Panc1 (cell line): ENCODE measurements at regions not wholly inside any gene's neighbourhood (a gene's known extent, or its start where the extent isn't known, plus 50 kb on each side); places are given as distances from the start of the nearest gene placed in this dataset.

Experiments
- POLR2AphosphoS5 ChIP-seq: IDR thresholded peaks from 2 replicates; pipeline ENCODE4 v1.6.1; 2012; ENCODE audit warnings: mild to moderate bottlenecking, low read depth, low read length, moderate library complexity
- SIN3A ChIP-seq: IDR thresholded peaks from 2 replicates; pipeline ENCODE4 v1.6.1; 2012; ENCODE audit warnings: low read depth, mild to moderate bottlenecking, low read length, moderate library complexity, borderline replicate concordance; ENCODE audit not compliant: insufficient read depth
- TF ChIP-seq, protein P1 (sequence below), 2 experiments: IDR thresholded peaks; 2 replicates each; pipeline ENCODE4 v1.6.1; 2011 to 2012; ENCODE audit warnings: low read depth in 2 of 2, control low read depth in 1 of 2, low read length in 1 of 2, mild to moderate bottlenecking in 1 of 2, moderate library complexity in 1 of 2; ENCODE audit not compliant: insufficient read depth in 1 of 2
- TF ChIP-seq, protein P2 (sequence below): fragments of 450-650 bp; IDR thresholded peaks from 2 replicates; pipeline ENCODE4 v1.5.1; 2017; ENCODE audit warnings: mild to moderate bottlenecking

DNA sequence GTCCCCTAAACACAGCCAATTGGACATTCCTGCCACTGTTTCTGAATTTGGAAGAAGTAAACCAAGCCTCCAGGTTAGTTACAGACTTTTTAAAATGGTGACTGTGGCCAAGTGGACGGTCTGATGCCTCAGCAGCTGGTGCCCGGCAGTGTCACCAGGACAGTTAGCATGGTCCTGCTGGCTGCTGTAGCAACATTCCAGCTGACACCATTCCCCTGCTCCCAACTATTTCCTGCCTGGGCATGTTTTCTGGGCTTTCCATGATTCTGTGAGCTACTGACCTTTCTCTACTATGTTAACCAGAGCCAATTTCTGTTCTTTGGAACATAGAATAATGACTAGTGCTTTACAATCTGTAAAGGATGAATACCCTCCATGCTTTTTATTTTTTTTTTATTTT, 95.0 kb downstream of the TLR5 start:
- TF ChIP-seq, protein P1, sequence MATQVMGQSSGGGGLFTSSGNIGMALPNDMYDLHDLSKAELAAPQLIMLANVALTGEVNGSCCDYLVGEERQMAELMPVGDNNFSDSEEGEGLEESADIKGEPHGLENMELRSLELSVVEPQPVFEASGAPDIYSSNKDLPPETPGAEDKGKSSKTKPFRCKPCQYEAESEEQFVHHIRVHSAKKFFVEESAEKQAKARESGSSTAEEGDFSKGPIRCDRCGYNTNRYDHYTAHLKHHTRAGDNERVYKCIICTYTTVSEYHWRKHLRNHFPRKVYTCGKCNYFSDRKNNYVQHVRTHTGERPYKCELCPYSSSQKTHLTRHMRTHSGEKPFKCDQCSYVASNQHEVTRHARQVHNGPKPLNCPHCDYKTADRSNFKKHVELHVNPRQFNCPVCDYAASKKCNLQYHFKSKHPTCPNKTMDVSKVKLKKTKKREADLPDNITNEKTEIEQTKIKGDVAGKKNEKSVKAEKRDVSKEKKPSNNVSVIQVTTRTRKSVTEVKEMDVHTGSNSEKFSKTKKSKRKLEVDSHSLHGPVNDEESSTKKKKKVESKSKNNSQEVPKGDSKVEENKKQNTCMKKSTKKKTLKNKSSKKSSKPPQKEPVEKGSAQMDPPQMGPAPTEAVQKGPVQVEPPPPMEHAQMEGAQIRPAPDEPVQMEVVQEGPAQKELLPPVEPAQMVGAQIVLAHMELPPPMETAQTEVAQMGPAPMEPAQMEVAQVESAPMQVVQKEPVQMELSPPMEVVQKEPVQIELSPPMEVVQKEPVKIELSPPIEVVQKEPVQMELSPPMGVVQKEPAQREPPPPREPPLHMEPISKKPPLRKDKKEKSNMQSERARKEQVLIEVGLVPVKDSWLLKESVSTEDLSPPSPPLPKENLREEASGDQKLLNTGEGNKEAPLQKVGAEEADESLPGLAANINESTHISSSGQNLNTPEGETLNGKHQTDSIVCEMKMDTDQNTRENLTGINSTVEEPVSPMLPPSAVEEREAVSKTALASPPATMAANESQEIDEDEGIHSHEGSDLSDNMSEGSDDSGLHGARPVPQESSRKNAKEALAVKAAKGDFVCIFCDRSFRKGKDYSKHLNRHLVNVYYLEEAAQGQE (IDR thresholded peaks at IDR 0.05; ENCODE audit: insufficient read depth in 1 of 2, low read depth in 2 of 2, low read length in 1 of 2) = no peak
- TF ChIP-seq POLR2AphosphoS5 = no peak
- TF ChIP-seq, protein P2, sequence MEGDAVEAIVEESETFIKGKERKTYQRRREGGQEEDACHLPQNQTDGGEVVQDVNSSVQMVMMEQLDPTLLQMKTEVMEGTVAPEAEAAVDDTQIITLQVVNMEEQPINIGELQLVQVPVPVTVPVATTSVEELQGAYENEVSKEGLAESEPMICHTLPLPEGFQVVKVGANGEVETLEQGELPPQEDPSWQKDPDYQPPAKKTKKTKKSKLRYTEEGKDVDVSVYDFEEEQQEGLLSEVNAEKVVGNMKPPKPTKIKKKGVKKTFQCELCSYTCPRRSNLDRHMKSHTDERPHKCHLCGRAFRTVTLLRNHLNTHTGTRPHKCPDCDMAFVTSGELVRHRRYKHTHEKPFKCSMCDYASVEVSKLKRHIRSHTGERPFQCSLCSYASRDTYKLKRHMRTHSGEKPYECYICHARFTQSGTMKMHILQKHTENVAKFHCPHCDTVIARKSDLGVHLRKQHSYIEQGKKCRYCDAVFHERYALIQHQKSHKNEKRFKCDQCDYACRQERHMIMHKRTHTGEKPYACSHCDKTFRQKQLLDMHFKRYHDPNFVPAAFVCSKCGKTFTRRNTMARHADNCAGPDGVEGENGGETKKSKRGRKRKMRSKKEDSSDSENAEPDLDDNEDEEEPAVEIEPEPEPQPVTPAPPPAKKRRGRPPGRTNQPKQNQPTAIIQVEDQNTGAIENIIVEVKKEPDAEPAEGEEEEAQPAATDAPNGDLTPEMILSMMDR = no peak
- TF ChIP-seq SIN3A = no peak
